Natural killer cell (primary cell): ENCODE measurements at regions not wholly inside any gene's neighbourhood (a gene's known extent, or its start where the extent isn't known, plus 50 kb on each side); places are given as distances from the start of the nearest gene placed in this dataset.

Experiments
- ATAC-seq, 3 donors: fragments of 150-1000 bp in 2 of 3; fragments of 200-7000 bp in 1 of 3; cut with Tn5 transposase; 1 replicate in 1 of 3; 2 replicates in 2 of 3; pipeline ENCODE4 v1.10.0; 2021; ENCODE audit warnings: mild to moderate bottlenecking in 2 of 3, moderate library complexity in 2 of 3
- DNase-seq, 2 donors: peaks; one replicate each; pipeline versions ENCODE4 v3.0.0 to v3.0.0-alpha.2; 2013 to 2021; ENCODE audit warnings: mixed read lengths in 1 of 2
- H3K27ac ChIP-seq: one replicate; pipeline ENCODE4 v1.5.1; 2013; ENCODE audit warnings: mild to moderate bottlenecking, low read length
- H3K27me3 ChIP-seq: one replicate; pipeline ENCODE4 v1.6.1; 2013; ENCODE audit warnings: low read length; ENCODE audit not compliant: control insufficient read depth, insufficient read depth
- H3K36me3 ChIP-seq: one replicate; pipeline ENCODE4 v1.6.1; 2013; ENCODE audit warnings: low read length; ENCODE audit not compliant: control insufficient read depth, insufficient read depth
- H3K4me1 ChIP-seq: one replicate; pipeline ENCODE4 v1.6.1; 2013; ENCODE audit warnings: low read length; ENCODE audit not compliant: control insufficient read depth, insufficient read depth
- H3K4me3 ChIP-seq: one replicate; pipeline ENCODE4 v1.5.1; 2013; ENCODE audit warnings: low read length
- H3K9me3 ChIP-seq: one replicate; pipeline ENCODE4 v1.6.1; 2013; ENCODE audit warnings: low read length; ENCODE audit not compliant: control insufficient read depth, insufficient read depth
- H3K27ac Mint-ChIP-seq, 2 donors: one replicate each; pipeline ENCODE4 v1.8.0; 2022; ENCODE audit warnings: mild to moderate bottlenecking in 2 of 2, mixed read lengths in 2 of 2, moderate library complexity in 1 of 2
- H3K27me3 Mint-ChIP-seq, 2 donors: one replicate each; pipeline ENCODE4 v1.8.0; 2022; ENCODE audit warnings: low read depth in 2 of 2, mixed read lengths in 2 of 2
- H3K36me3 Mint-ChIP-seq: one replicate; pipeline ENCODE4 v1.8.0; 2022; ENCODE audit warnings: mixed read lengths
- H3K4me1 Mint-ChIP-seq, 2 donors: one replicate each; pipeline ENCODE4 v1.8.0; 2022; ENCODE audit warnings: mixed read lengths in 2 of 2
- H3K4me3 Mint-ChIP-seq: one replicate; pipeline ENCODE4 v1.8.0; 2022; ENCODE audit warnings: mild to moderate bottlenecking, moderate library complexity, mixed read lengths
- H3K9me3 Mint-ChIP-seq, 2 donors: one replicate each; pipeline ENCODE4 v1.8.0; 2022; ENCODE audit warnings: mixed read lengths in 2 of 2
- CTCF ChIP-seq: fragments of 200-600 bp; IDR thresholded peaks from one replicate; pipeline ENCODE4 v1.8.0; 2022; ENCODE audit warnings: antibody characterized with exemption
- WGBS: methylation state at CpG from one replicate; pipeline ENCODE4 v1.1.7; 2013; ENCODE audit warnings: missing lambda C conversion rate; ENCODE audit not compliant: insufficient coverage; 5-methylcytosine and 5-hydroxymethylcytosine counted together
- intact Hi-C: fragments of 100-400 bp; cut with micrococcal nuclease; formaldehyde crosslinking; loops from one replicate; pipeline ENCODE4 v1.14.2; 2022

- Mint-ChIP-seq H3K27ac (no peak overlapping the region), H3K4me1 (no peaks in the 10 kb centered on the region), H3K27me3 (peaks cover 6 to 15% of the 10 kb centered on the region in 2 donors), H3K4me3 (no peak overlapping the region), H3K36me3 (no peaks in the 10 kb centered on the region), H3K9me3 (no peaks in the 10 kb centered on the region)
- Histone ChIP-seq H3K4me3 (no peak overlapping the region), H3K36me3 (no peaks in the 10 kb centered on the region), H3K9me3 (no peaks in the 10 kb centered on the region), H3K4me1 (no peaks in the 10 kb centered on the region), H3K27ac (no peak overlapping the region), H3K27me3 (no peaks in the 10 kb centered on the region)
- no peak for ATAC-seq
- no peak for DNase-seq
- intact Hi-C loops = no loop called here
- no peak for TF ChIP-seq CTCF
- WGBS = 86% methylated on average over 4 of the region's 4 CpGs
These were observed 135.4 kb downstream of the ADAMTS15 start for GRCh38 chr11:130583801-130584211.

- DNase-seq (no peak), ATAC-seq (no peak)
- intact Hi-C loops = no loop called here
- 84% methylated on average over 5 of the region's 5 CpGs for WGBS
- Histone ChIP-seq H3K27me3 (no peaks in the 10 kb centered on the region), H3K4me1 (no peaks in the 10 kb centered on the region), H3K4me3 (no peak overlapping the region), H3K9me3 (no peaks in the 10 kb centered on the region), H3K27ac (no peak overlapping the region), H3K36me3 (no peaks in the 10 kb centered on the region)
- H3K4me1 Mint-ChIP-seq = no peaks in the 10 kb centered on the region
- H3K27ac Mint-ChIP-seq = no peak overlapping the region
- H3K9me3 Mint-ChIP-seq = no peaks in the 10 kb centered on the region
- TF ChIP-seq CTCF = no peak
- peaks cover 8 to 28% of the 10 kb centered on the region in 2 donors for H3K27me3 Mint-ChIP-seq
- H3K4me3 Mint-ChIP-seq = no peak overlapping the region
- H3K36me3 Mint-ChIP-seq = no peaks in the 10 kb centered on the region
These were observed 137.1 kb downstream of the ADAMTS15 start for GRCh38 chr11:130585545-130585944.

GRCh38 chr11:130587658-130588057 lies 139.2 kb downstream of the ADAMTS15 start:
- no peak for TF ChIP-seq CTCF
- H3K36me3 ChIP-seq = no peaks in the 10 kb centered on the region
- H3K36me3 Mint-ChIP-seq = no peaks in the 10 kb centered on the region
- H3K4me3 Mint-ChIP-seq = no peak overlapping the region
- no peak overlapping the region for H3K27ac ChIP-seq
- WGBS = 72% methylated on average over 4 of the region's 4 CpGs
- no peak overlapping the region for H3K27ac Mint-ChIP-seq
- no peaks in the 10 kb centered on the region for H3K9me3 ChIP-seq
- H3K9me3 Mint-ChIP-seq = no peaks in the 10 kb centered on the region
- H3K27me3 ChIP-seq = no peaks in the 10 kb centered on the region
- H3K4me3 ChIP-seq = no peak overlapping the region
- peaks cover 11 to 38% of the 10 kb centered on the region in 2 donors for H3K27me3 Mint-ChIP-seq
- intact Hi-C loops = no loop called here
- ATAC-seq (no peak), DNase-seq (no peak)
- no peaks in the 10 kb centered on the region for H3K4me1 Mint-ChIP-seq
- no peaks in the 10 kb centered on the region for H3K4me1 ChIP-seq

- WGBS = 61% methylated on average over 2 of the region's 2 CpGs
- Histone ChIP-seq H3K4me1 (no peaks in the 10 kb centered on the region), H3K27ac (no peak overlapping the region)
These were observed 140.0 kb downstream of the ADAMTS15 start for GRCh38 chr11:130588471-130588870.

More at GRCh38 chr11:130588471-130588870, 140.0 kb downstream of the ADAMTS15 start:
- peaks cover 11 to 34% of the 10 kb centered on the region in 2 donors for H3K27me3 Mint-ChIP-seq
- no peak for TF ChIP-seq CTCF
- H3K4me1 Mint-ChIP-seq = no peaks in the 10 kb centered on the region
- H3K4me3 Mint-ChIP-seq = no peak overlapping the region
- no peaks in the 10 kb centered on the region for H3K27me3 ChIP-seq
- no peaks in the 10 kb centered on the region for H3K9me3 Mint-ChIP-seq
- DNase-seq (no peak), ATAC-seq (no peak)
- no peak overlapping the region for H3K27ac Mint-ChIP-seq
- intact Hi-C loops = no loop called here
- H3K4me3 ChIP-seq = no peak overlapping the region
- H3K36me3 Mint-ChIP-seq = no peaks in the 10 kb centered on the region
- H3K36me3 ChIP-seq = no peaks in the 10 kb centered on the region
- H3K9me3 ChIP-seq = no peaks in the 10 kb centered on the region
